ENCODE measurements at regions not wholly inside any gene's neighbourhood (a gene's known extent, or its start where the extent isn't known, plus 50 kb on each side); places are given as distances from the start of the nearest gene placed in this dataset.

- DNase-seq (ENCODE audit: low read depth, low spot score) = no peak
- CTCF ChIA-PET = no interaction called here
- no peak for TF ChIP-seq CTCF (IDR thresholded peaks at IDR 0.05; ENCODE audit: insufficient read depth, low read length, missing control alignments)
- POLR2A ChIA-PET = interaction anchor here (1.0 kb wide), 1 partner anchor 29 kb away, joined by 3 read pairs; no protein-coding TSS in a partner anchor
- no peak overlapping the region for H3K4me3 ChIP-seq (ENCODE audit: low read depth, low read length)
These were observed 86.9 kb downstream of the MCFD2 start for GRCh38 chr2:46828491-46829230.

GRCh38 chr2:46828135-46828438 lies 87.5 kb downstream of the MCFD2 start:
- no peak for TF ChIP-seq CTCF (IDR thresholded peaks at IDR 0.05; ENCODE audit: insufficient read depth, low read length, missing control alignments)
- H3K4me3 ChIP-seq (ENCODE audit: low read depth, low read length) = peak overlapping the region; percentile 23
- ChIA-PET CTCF (interaction anchor here (1.1 to 1.4 kb wide), 2 partner anchors 16 to 51 kb away, joined by 3 to 4 read pairs; no protein-coding TSS in a partner anchor), POLR2A (interaction anchor here (1.0 kb wide), 2 partner anchors 22 to 30 kb away, joined by 3 to 4 read pairs; no protein-coding TSS in a partner anchor)
- DNase-seq (ENCODE audit: low read depth, low spot score) = no peak

GRCh38 chr2:46827274-46828134 lies 88.1 kb downstream of the MCFD2 start:
- H3K4me3 ChIP-seq (ENCODE audit: low read depth, low read length) = peak overlapping the region; percentile 23

GRCh38 chr2:46826569-46827245 lies 88.9 kb downstream of the MCFD2 start:
- POLR2A ChIA-PET = interaction anchor here (0.7 to 1.1 kb wide), 2 partner anchors 20 to 32 kb away, joined by 3 to 4 read pairs; no protein-coding TSS in a partner anchor
- CTCF ChIA-PET = interaction anchor here (1.1 to 1.4 kb wide), 2 partner anchors 15 to 50 kb away, joined by 3 to 4 read pairs; no protein-coding TSS in a partner anchor
- no peak for TF ChIP-seq CTCF (IDR thresholded peaks at IDR 0.05; ENCODE audit: insufficient read depth, low read length, missing control alignments)
- DNase-seq (ENCODE audit: low read depth, low spot score) = no peak
- no peak overlapping the region for H3K4me3 ChIP-seq (ENCODE audit: low read depth, low read length)

More at GRCh38 chr2:46827274-46828134, 88.1 kb downstream of the MCFD2 start:
- POLR2A ChIA-PET = interaction anchor here (1.0 to 1.1 kb wide), 3 partner anchors 21 to 30 kb away, joined by 3 to 4 read pairs (median 4); no protein-coding TSS in a partner anchor
- DNase-seq (ENCODE audit: low read depth, low spot score) = no peak
- CTCF ChIA-PET = interaction anchor here (1.1 to 1.4 kb wide), 2 partner anchors 16 to 51 kb away, joined by 3 to 4 read pairs; no protein-coding TSS in a partner anchor
- TF ChIP-seq CTCF (IDR thresholded peaks at IDR 0.05; ENCODE audit: insufficient read depth, low read length, missing control alignments) = no peak

- CTCF ChIA-PET = no interaction called here
- DNase-seq (ENCODE audit: low read depth, low spot score) = peak; percentile 76
- no peak for TF ChIP-seq CTCF (IDR thresholded peaks at IDR 0.05; ENCODE audit: insufficient read depth, low read length, missing control alignments)
- H3K4me3 ChIP-seq (ENCODE audit: low read depth, low read length) = no peak overlapping the region
- POLR2A ChIA-PET = interaction anchor here (0.7 kb wide), 1 partner anchor 32 kb away, joined by 3 read pairs; no protein-coding TSS in a partner anchor
These were observed 89.6 kb downstream of the MCFD2 start for GRCh38 chr2:46825939-46826568.
